GM21576 (cell line): ENCODE measurements at regions not wholly inside any gene's neighbourhood (a gene's known extent, or its start where the extent isn't known, plus 50 kb on each side); places are given as distances from the start of the nearest gene placed in this dataset.
"Not testable (repeated sequence)": the region's sequence is repeated elsewhere in the genome, so short reads cannot be mapped to it uniquely, and the experiment has no call there.

ENCODE experiments used
- ATAC-seq: cut with Tn5 transposase; IDR thresholded peaks from one replicate; pipeline ENCODE4 v1.9.1; 2021; ENCODE audit warnings: mild to moderate bottlenecking, moderate library complexity; ENCODE audit not compliant: unreplicated experiment

- no peak for ATAC-seq
These were observed 338.0 kb downstream of the TEX29 start for GRCh38 chr13:111658145-111659100.

GRCh38 chr13:111659219-111659775, 338.9 kb downstream of the TEX29 start:
- no peak for ATAC-seq

GRCh38 chr13:111659842-111660241, 339.4 kb downstream of the TEX29 start:
- no peak for ATAC-seq

- ATAC-seq: no peak
These were observed 340.6 kb downstream of the TEX29 start for GRCh38 chr13:111661052-111661451.

- ATAC-seq: no peak
These were observed 341.3 kb downstream of the TEX29 start for GRCh38 chr13:111661776-111662175.

- no peak for ATAC-seq
These were observed 342.0 kb downstream of the TEX29 start for GRCh38 chr13:111662451-111662850.

- no peak for ATAC-seq
These were observed 342.5 kb downstream of the TEX29 start for GRCh38 chr13:111662895-111663294.

GRCh38 chr13:111663505-111663904, 343.1 kb downstream of the TEX29 start:
- ATAC-seq: no peak

- ATAC-seq: no peak
These were observed 343.5 kb downstream of the TEX29 start for GRCh38 chr13:111663953-111664421.

- no peak for ATAC-seq
These were observed 344.3 kb downstream of the TEX29 start for GRCh38 chr13:111664696-111665095.

- no peak for ATAC-seq
These were observed 345.3 kb downstream of the TEX29 start for GRCh38 chr13:111665691-111666095.

- no peak for ATAC-seq
These were observed 345.8 kb downstream of the TEX29 start for GRCh38 chr13:111666164-111666776.

GRCh38 chr13:111667757-111668156, 347.3 kb downstream of the TEX29 start:
- ATAC-seq: no peak

- ATAC-seq: no peak
These were observed 348.0 kb downstream of the TEX29 start for GRCh38 chr13:111668451-111668850.

- ATAC-seq: not testable (repeated sequence)
These were observed 351.8 kb downstream of the TEX29 start for GRCh38 chr13:111672198-111672597.

GRCh38 chr13:111678120-111678882, 357.9 kb downstream of the TEX29 start:
- not testable (repeated sequence) for ATAC-seq

- ATAC-seq: not testable (repeated sequence)
These were observed 359.2 kb downstream of the TEX29 start for GRCh38 chr13:111679645-111680044.

GRCh38 chr13:111680100-111680499, 359.7 kb downstream of the TEX29 start:
- not testable (repeated sequence) for ATAC-seq

- peak; percentile 60 for ATAC-seq
These were observed 371.6 kb downstream of the TEX29 start for GRCh38 chr13:111692028-111692427.

- ATAC-seq: not testable (repeated sequence)
These were observed 370.8 kb upstream of the SOX1 start for GRCh38 chr13:111696121-111696520.

- not testable (repeated sequence) for ATAC-seq
These were observed 364.9 kb upstream of the SOX1 start for GRCh38 chr13:111702059-111702458.
